Heart left ventricle (tissue), 13 donors: ENCODE measurements at regions not wholly inside any gene's neighbourhood (a gene's known extent, or its start where the extent isn't known, plus 50 kb on each side); places are given as distances from the start of the nearest gene placed in this dataset.

Experiments used
- CTCF ChIP-seq, 12 donors: fragments of 200-600 bp; sonication (generic) in 4 of 12; IDR thresholded peaks; one replicate each; pipeline versions ENCODE4 v1.5.0 to v1.8.0; 2018 to 2022; ENCODE audit warnings: antibody characterized with exemption in 12 of 12, mild to moderate bottlenecking in 5 of 12
- POLR2A ChIP-seq, 2 donors: fragments of 450-650 bp; IDR thresholded peaks; one replicate each; pipeline ENCODE4 v1.6.1; 2017; ENCODE audit warnings: antibody characterized with exemption in 2 of 2, mild to moderate bottlenecking in 2 of 2, moderate library complexity in 2 of 2
- donor health status: ischemic (EF 13 %, LVEDD 7.1; RV severe dilation, severe dysfunction).
- donor health status: DM: no; HTN: yes; CAD: no.
- donor health status: DM: no; HTN: no; CAD: no.
- donor health status: ischemic (EF 25% LVEDD 6.9; RV normal size, moderate dysfunction).
- donor health status: ischemic (EF 25% LVEDD 5.7; RV mildly dilated, moderate dysfunction).
- donor health status: ischemic (EF 35%, LVEDD 5.7; RV mildly dilated, moderate dysfunction).
- donor health status: nonischemic (EF 11% LVEDD 7.7; RV severe dilation, severe dysfunction).
- donor health status: DM: yes; HTN: yes; CAD: no.
- donor health status: PGD.
- donor health status: ischemic (EF 29% LVEDD 5.4; RV normal size, mild dysfunction).
- donor health status: nonischemic (EF 23%, LVEDD 6.1; RV moderate dilation, normal function).

- TF ChIP-seq CTCF (IDR thresholded peaks at IDR 0.05) (no peak), POLR2A (IDR thresholded peaks at IDR 0.05) (no peak)
Measured at GRCh38 chr2:65943099-65943786, 491.7 kb upstream of the MEIS1 start.
